PC-3 (cell line): ENCODE measurements at regions not wholly inside any gene's neighbourhood (a gene's known extent, or its start where the extent isn't known, plus 50 kb on each side); places are given as distances from the start of the nearest gene placed in this dataset.

Experiments used
- ATAC-seq: fragments of 200-7000 bp; cut with Tn5 transposase; 2 replicates; pipeline ENCODE4 v1.9.1; 2020; ENCODE audit warnings: mild to moderate bottlenecking, moderate library complexity
- BruUV-seq: library from RNA; stranded (reverse); fragments of 400-500 nt; replicated peaks from 2 replicates; lab custom pipeline; 2021; lab: Mats Ljungman, UMichigan
- CTCF ChIA-PET: fragments of 300-600 bp; sonication (Branson Sonifier 250); formaldehyde crosslinking; loops from one replicate; lab custom pipeline; 2022; ENCODE audit warnings: antibody characterized with exemption; lab: Charles Lee
- POLR2A ChIA-PET: fragments of 300-600 bp; sonication (Branson Sonifier 250); formaldehyde crosslinking; loops from one replicate; lab custom pipeline; 2022; ENCODE audit warnings: antibody characterized with exemption; ENCODE audit not compliant: unreplicated experiment; lab: Charles Lee
- DNase-seq: peaks from one replicate; pipeline ENCODE4 v3.0.0-alpha.2; 2015
- H2AFZ ChIP-seq: fragments of 300-600 bp; sonication (generic); 2 replicates; pipeline ENCODE4 v1.6.0; 2016; ENCODE audit warnings: antibody characterized with exemption, low read length
- H3F3A ChIP-seq: fragments of 300-600 bp; sonication (generic); one replicate; pipeline ENCODE4 v1.6.0; 2017; ENCODE audit warnings: antibody characterized with exemption, low read length, control low read depth, mild to moderate bottlenecking; ENCODE audit not compliant: unreplicated experiment
- H3K27ac ChIP-seq: fragments of 300-600 bp; sonication (generic); 2 replicates; pipeline ENCODE4 v1.5.1; 2016; ENCODE audit warnings: mild to moderate bottlenecking, low read length
- H3K27me3 ChIP-seq: fragments of 300-600 bp; sonication (generic); 2 replicates; pipeline ENCODE4 v1.6.1; 2016; ENCODE audit warnings: low read length, mixed read lengths
- H3K36me3 ChIP-seq: fragments of 300-600 bp; sonication (generic); 2 replicates; pipeline ENCODE4 v1.6.1; 2016; ENCODE audit warnings: low read depth, mixed run types, low read length, mixed read lengths
- H3K4me1 ChIP-seq: fragments of 300-600 bp; sonication (generic); 2 replicates; pipeline ENCODE4 v1.5.1; 2016; ENCODE audit warnings: low read length; ENCODE audit not compliant: insufficient read depth
- H3K4me2 ChIP-seq: fragments of 300-600 bp; sonication (generic); 2 replicates; pipeline ENCODE4 v1.6.0; 2016; ENCODE audit warnings: low read length
- H3K4me3 ChIP-seq: fragments of 300-600 bp; sonication (generic); 2 replicates; pipeline ENCODE4 v1.5.1; 2016; ENCODE audit warnings: mild to moderate bottlenecking, low read length, mixed read lengths
- H3K79me2 ChIP-seq: fragments of 300-600 bp; sonication (generic); 2 replicates; pipeline ENCODE4 v1.6.1; 2017; ENCODE audit warnings: low read length, mixed read lengths
- H3K9ac ChIP-seq: fragments of 300-600 bp; sonication (generic); 2 replicates; pipeline ENCODE4 v1.6.0; 2016; ENCODE audit warnings: mild to moderate bottlenecking, low read length
- H3K9me2 ChIP-seq: fragments of 300-600 bp; sonication (generic); replicated peaks from 2 replicates; pipeline ENCODE4 v1.6.1; 2016; ENCODE audit warnings: mixed run types, low read length, mixed read lengths
- H3K9me3 ChIP-seq: fragments of 300-600 bp; sonication (generic); 2 replicates; pipeline ENCODE4 v1.6.1; 2016; ENCODE audit warnings: low read length, mixed read lengths
- H4K20me1 ChIP-seq: fragments of 300-600 bp; sonication (generic); 2 replicates; pipeline ENCODE4 v1.6.1; 2016; ENCODE audit warnings: low read length, mixed read lengths
- CTCF ChIP-seq: fragments of 300-600 bp; sonication (generic); conservative IDR thresholded peaks from 2 replicates; pipeline ENCODE4 v1.5.1; 2017; ENCODE audit warnings: antibody characterized with exemption, low read depth, mild to moderate bottlenecking, low read length
- EZH2 ChIP-seq: fragments of 300-600 bp; sonication (generic); IDR thresholded peaks from one replicate; pipeline ENCODE4 v1.6.1; 2017; ENCODE audit warnings: antibody characterized with exemption, mild to moderate bottlenecking, low read length; ENCODE audit not compliant: unreplicated experiment
- EZH2phosphoT487 ChIP-seq: fragments of 300-600 bp; sonication (generic); IDR thresholded peaks from 2 replicates; pipeline ENCODE4 v1.6.1; 2018; ENCODE audit warnings: mild to moderate bottlenecking, antibody characterized with exemption, low read length, borderline replicate concordance
- intact Hi-C: fragments of 100-400 bp; cut with micrococcal nuclease; formaldehyde crosslinking; loops from 2 replicates; pipeline ENCODE4 v1.9.0; 2023

GRCh38 chr7:35893649-35894048, 92.8 kb downstream of the SEPTIN7 start:
- CTCF ChIA-PET, result no interaction called here
- Histone ChIP-seq H3K79me2 (no peaks in the 10 kb centered on the region), H3K9me2 (no peaks in the 10 kb centered on the region), H3K9ac (no peak overlapping the region), H3K27ac (no peak overlapping the region), H3K4me2 (no peak overlapping the region), H3K9me3 (no peaks in the 10 kb centered on the region), H2AFZ (no peak overlapping the region), H4K20me1 (no peaks in the 10 kb centered on the region), H3K4me3 (no peak overlapping the region), H3K36me3 (no peaks in the 10 kb centered on the region; the same call in 1 of the 2 replicates), H3K4me1 (peaks cover 6% of the 10 kb centered on the region), H3K27me3 (no peaks in the 10 kb centered on the region), H3F3A (no peaks in the 10 kb centered on the region)
- no TSS peak for BruUV-seq
- DNase-seq, result no peak
- ATAC-seq, result no peak
- TF ChIP-seq CTCF (no peak), EZH2phosphoT487 (no peak), EZH2 (no peak)
- intact Hi-C loops, result no loop called here
- POLR2A ChIA-PET, result no interaction called here

- intact Hi-C loops, result no loop called here
- no peak for ATAC-seq
- H3K9me2 ChIP-seq, result no peaks in the 10 kb centered on the region
- H3K27me3 ChIP-seq, result no peaks in the 10 kb centered on the region
- H3K4me2 ChIP-seq, result no peak overlapping the region
- no peaks in the 10 kb centered on the region for H3K36me3 ChIP-seq
- CTCF ChIA-PET, result no interaction called here
- H3K79me2 ChIP-seq, result no peaks in the 10 kb centered on the region
- H4K20me1 ChIP-seq, result no peaks in the 10 kb centered on the region
- H3K27ac ChIP-seq, result no peak overlapping the region
- no peak overlapping the region for H3K4me3 ChIP-seq
- no peak for TF ChIP-seq EZH2
- no peak for TF ChIP-seq EZH2phosphoT487
- no peak for TF ChIP-seq CTCF
- H3K4me1 ChIP-seq, result peaks cover 6% of the 10 kb centered on the region
- H2AFZ ChIP-seq, result no peak overlapping the region
- no peak overlapping the region for H3K9ac ChIP-seq
- no peaks in the 10 kb centered on the region for H3K9me3 ChIP-seq
- POLR2A ChIA-PET, result no interaction called here
- no peak for DNase-seq
- BruUV-seq, result no TSS peak
- no peaks in the 10 kb centered on the region for H3F3A ChIP-seq
Observed at GRCh38 chr7:35894721-35895120, 93.9 kb downstream of the SEPTIN7 start.

- Histone ChIP-seq H3K79me2 (no peaks in the 10 kb centered on the region), H3K27me3 (no peaks in the 10 kb centered on the region), H3K4me2 (no peak overlapping the region), H3K9me3 (no peaks in the 10 kb centered on the region), H4K20me1 (no peaks in the 10 kb centered on the region), H3F3A (no peaks in the 10 kb centered on the region), H3K36me3 (peaks cover 11% of the 10 kb centered on the region; the same call in 1 of the 2 replicates), H3K27ac (no peak overlapping the region), H2AFZ (no peak overlapping the region), H3K9me2 (no peaks in the 10 kb centered on the region), H3K9ac (no peak overlapping the region), H3K4me1 (no peaks in the 10 kb centered on the region), H3K4me3 (no peak overlapping the region)
- intact Hi-C loops, result loop anchor here (10.0 kb wide), 1 partner anchor 476 kb away; no protein-coding TSS in a partner anchor
- CTCF ChIA-PET, result no interaction called here
- POLR2A ChIA-PET, result no interaction called here
- no peak for ATAC-seq
- DNase-seq, result no peak
- no TSS peak for BruUV-seq
- TF ChIP-seq EZH2phosphoT487 (no peak), CTCF (no peak), EZH2 (no peak)
Observed at GRCh38 chr7:35900651-35901050, 99.8 kb downstream of the SEPTIN7 start.
